ENCODE measurements at regions not wholly inside any gene's neighbourhood (a gene's known extent, or its start where the extent isn't known, plus 50 kb on each side); places are given as distances from the start of the nearest gene placed in this dataset.

GRCh38 chr11:70813651-70814050 lies 415.3 kb downstream of the CTTN start:
- TF ChIP-seq CTCF (IDR thresholded peaks at IDR 0.05) = no peak
- Histone ChIP-seq H3K27me3 (ENCODE audit: low read depth) (no peaks in the 10 kb centered on the region), H3K4me1 (no peaks in the 10 kb centered on the region), H3K27ac (no peak overlapping the region), H3K36me3 (no peaks in the 10 kb centered on the region), H3K9me3 (no peaks in the 10 kb centered on the region), H3K4me3 (no peak overlapping the region)
- DNase-seq = no peak
- no peak for ATAC-seq
- intact Hi-C loops (cut with DNase I) = no loop called here

- Histone ChIP-seq H3K9me3 (no peaks in the 10 kb centered on the region), H3K27me3 (ENCODE audit: low read depth) (peaks cover 5% of the 10 kb centered on the region), H3K27ac (no peak overlapping the region), H3K4me1 (no peaks in the 10 kb centered on the region), H3K4me3 (no peak overlapping the region), H3K36me3 (peaks cover 4% of the 10 kb centered on the region)
- no peak for TF ChIP-seq CTCF (IDR thresholded peaks at IDR 0.05)
- ATAC-seq (peak in 1 of 2 donors; percentile 8), DNase-seq (no peak)
- intact Hi-C loops (cut with DNase I) = no loop called here
These were observed 417.1 kb downstream of the CTTN start for GRCh38 chr11:70815485-70815832.

GRCh38 chr11:70816156-70816678 lies 417.9 kb downstream of the CTTN start:
- no peak for DNase-seq
- Histone ChIP-seq H3K27me3 (ENCODE audit: low read depth) (peaks cover 5% of the 10 kb centered on the region), H3K27ac (no peak overlapping the region), H3K36me3 (peaks cover 4% of the 10 kb centered on the region), H3K4me1 (no peaks in the 10 kb centered on the region), H3K4me3 (no peak overlapping the region), H3K9me3 (no peaks in the 10 kb centered on the region)
- intact Hi-C loops (cut with DNase I) = no loop called here
- no peak for ATAC-seq
- no peak for TF ChIP-seq CTCF (IDR thresholded peaks at IDR 0.05)

GRCh38 chr11:70818351-70818750 lies 420.0 kb downstream of the CTTN start:
- H3K27me3 ChIP-seq (ENCODE audit: low read depth) = peaks cover 5% of the 10 kb centered on the region
- H3K9me3 ChIP-seq = no peaks in the 10 kb centered on the region
- TF ChIP-seq CTCF (IDR thresholded peaks at IDR 0.05) = no peak
- ATAC-seq (no peak), DNase-seq (no peak)
- H3K27ac ChIP-seq = no peak overlapping the region
- H3K36me3 ChIP-seq = peaks cover 4% of the 10 kb centered on the region
- no peaks in the 10 kb centered on the region for H3K4me1 ChIP-seq
- H3K4me3 ChIP-seq = no peak overlapping the region
- intact Hi-C loops (cut with DNase I) = no loop called here

- H3K36me3 ChIP-seq = peaks cover 4% of the 10 kb centered on the region
- no peaks in the 10 kb centered on the region for H3K4me1 ChIP-seq
- ATAC-seq (no peak), DNase-seq (no peak)
- H3K27ac ChIP-seq = no peak overlapping the region
- peaks cover 7% of the 10 kb centered on the region for H3K27me3 ChIP-seq (ENCODE audit: low read depth)
- TF ChIP-seq CTCF (IDR thresholded peaks at IDR 0.05) = no peak
- intact Hi-C loops (cut with DNase I) = no loop called here
- H3K4me3 ChIP-seq = no peak overlapping the region
- H3K9me3 ChIP-seq = no peaks in the 10 kb centered on the region
These were observed 420.7 kb downstream of the CTTN start for GRCh38 chr11:70819022-70819421.

GRCh38 chr11:70820311-70820710 lies 422.0 kb downstream of the CTTN start:
- ATAC-seq (no peak), DNase-seq (no peak)
- Histone ChIP-seq H3K36me3 (peaks cover 4% of the 10 kb centered on the region), H3K4me1 (no peaks in the 10 kb centered on the region), H3K27me3 (ENCODE audit: low read depth) (peaks cover 16% of the 10 kb centered on the region), H3K27ac (no peak overlapping the region), H3K9me3 (no peaks in the 10 kb centered on the region), H3K4me3 (no peak overlapping the region)
- TF ChIP-seq CTCF (IDR thresholded peaks at IDR 0.05) = no peak
- intact Hi-C loops (cut with DNase I) = no loop called here

All from lower lobe of right lung (tissue), 2 donors.